ENCODE measurements at regions not wholly inside any gene's neighbourhood (a gene's known extent, or its start where the extent isn't known, plus 50 kb on each side); places are given as distances from the start of the nearest gene placed in this dataset.

DNA sequence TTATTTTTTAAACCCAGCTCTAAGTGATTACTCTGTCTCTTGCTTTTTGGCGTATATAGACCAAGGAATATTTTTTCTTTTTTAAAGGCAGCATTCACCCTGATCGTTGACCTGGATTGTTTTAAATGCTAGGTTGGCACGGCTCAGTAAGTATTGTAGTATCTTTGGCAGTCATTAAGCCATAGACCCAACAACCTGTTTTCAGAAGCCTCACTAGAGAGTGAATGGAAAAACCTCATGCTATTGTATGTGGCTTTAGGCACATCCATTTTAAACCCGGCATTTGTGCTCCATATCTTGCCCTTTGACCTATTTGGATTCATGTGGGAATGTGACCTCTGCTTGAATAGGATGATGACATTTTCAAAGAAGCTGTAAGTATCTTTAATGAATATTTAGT is 183.9 kb downstream of the SNCA start:
- Histone ChIP-seq H3K9me1 (ENCODE audit: control insufficient read depth, insufficient read depth, low read length) (no peaks in the 10 kb centered on the region), H3K36me3 (ENCODE audit: control insufficient read depth, insufficient read depth, low read length) (no peaks in the 10 kb centered on the region), H3K4me2 (ENCODE audit: insufficient read depth, low read length) (no peak overlapping the region), H3K27ac (ENCODE audit: extremely low read depth, low read depth, low read length) (no peak overlapping the region), H3K79me2 (ENCODE audit: control insufficient read depth, insufficient read depth, low read length) (no peaks in the 10 kb centered on the region), H2AFZ (ENCODE audit: low read depth, low read length) (no peak overlapping the region), H3K9ac (ENCODE audit: insufficient read depth in 1 of 2, low read depth in 2 of 2, low read length in 2 of 2) (no peak overlapping the region), H3K4me3 (no peak overlapping the region), H3K4me1 (replicated peaks in 1 of 2; ENCODE audit: control insufficient read depth in 2 of 2, insufficient read depth in 2 of 2, low read length in 2 of 2) (no peaks in the 10 kb centered on the region), H3K27me3 (ENCODE audit: control insufficient read depth in 2 of 2, insufficient read depth in 2 of 2, low read length in 2 of 2) (no peaks in the 10 kb centered on the region), H3K9me3 (replicated peaks; ENCODE audit: control insufficient read depth, insufficient read depth, low read depth, low read length) (no peaks in the 10 kb centered on the region), H4K20me1 (replicated peaks; ENCODE audit: control insufficient read depth, insufficient read depth, low read length) (no peaks in the 10 kb centered on the region)
- in situ Hi-C loops (cut with MboI) = no loop called here
- ATAC-seq = no peak
- 4% methylated on average over 4 of the region's 4 CpGs for WGBS (ENCODE audit: insufficient coverage, low coverage, missing lambda C conversion rate)
- BruUV-seq (replicated peaks) = no TSS peak
- intact Hi-C loops (cut with micrococcal nuclease) = no loop called here
- POLR2A ChIA-PET = no interaction called here
- DNase-seq (ENCODE audit: extremely low read depth in 1 of 4, low spot score in 3 of 4) = no peak
- CTCF ChIA-PET (ENCODE audit: low intra/inter-chr PET ratio) = no interaction called here
- FAIRE-seq = no peak
- TF ChIP-seq BHLHE40 (IDR thresholded peaks at IDR 0.05; ENCODE audit: low read length) (no peak), ZNF12 (CRISPR knock-in tag; IDR thresholded peaks at IDR 0.05) (no peak)

- in situ Hi-C loops (cut with MboI) = no loop called here
- H3K9ac ChIP-seq (ENCODE audit: insufficient read depth in 1 of 2, low read depth in 2 of 2, low read length in 2 of 2) = no peak overlapping the region
- no TSS peak for BruUV-seq (replicated peaks)
- no peaks in the 10 kb centered on the region for H3K9me1 ChIP-seq (ENCODE audit: control insufficient read depth, insufficient read depth, low read length)
- ATAC-seq (no peak), DNase-seq (ENCODE audit: extremely low read depth in 1 of 4, low spot score in 3 of 4) (no peak), FAIRE-seq (no peak)
- H3K4me1 ChIP-seq (replicated peaks in 1 of 2; ENCODE audit: control insufficient read depth in 2 of 2, insufficient read depth in 2 of 2, low read length in 2 of 2) = no peaks in the 10 kb centered on the region
- 0% methylated on average over 1 of the region's 1 CpG for WGBS (ENCODE audit: insufficient coverage, low coverage, missing lambda C conversion rate)
- H4K20me1 ChIP-seq (replicated peaks; ENCODE audit: control insufficient read depth, insufficient read depth, low read length) = no peaks in the 10 kb centered on the region
- ChIA-PET POLR2A (no interaction called here), CTCF (ENCODE audit: low intra/inter-chr PET ratio) (no interaction called here)
- H3K79me2 ChIP-seq (ENCODE audit: control insufficient read depth, insufficient read depth, low read length) = no peaks in the 10 kb centered on the region
- H3K27ac ChIP-seq (ENCODE audit: extremely low read depth, low read depth, low read length) = no peak overlapping the region
- TF ChIP-seq POLR3G (IDR thresholded peaks at IDR 0.05; ENCODE audit: extremely low read depth, insufficient read length, insufficient replicate concordance) = no peak
- no peak for TF ChIP-seq ZNF121 (CRISPR knock-in tag; conservative IDR thresholded peaks at IDR 0.05)
- TF ChIP-seq HNRNPK (IDR thresholded peaks at IDR 0.05; ENCODE audit: low read depth, low read length, poor library complexity, severe bottlenecking) = no peak
- no peak for TF ChIP-seq MTA2 (IDR thresholded peaks at IDR 0.05; ENCODE audit: low read depth)
- TF ChIP-seq MEF2D (tag; conservative IDR thresholded peaks at IDR 0.05; ENCODE audit: low read depth) = no peak
- no peak for TF ChIP-seq POLR3A (IDR thresholded peaks at IDR 0.05; ENCODE audit: borderline replicate concordance, extremely low read depth, insufficient read depth, insufficient read length)
- TF ChIP-seq KAT8 (IDR thresholded peaks at IDR 0.05; ENCODE audit: low read depth) = no peak
- TF ChIP-seq, protein P1, sequence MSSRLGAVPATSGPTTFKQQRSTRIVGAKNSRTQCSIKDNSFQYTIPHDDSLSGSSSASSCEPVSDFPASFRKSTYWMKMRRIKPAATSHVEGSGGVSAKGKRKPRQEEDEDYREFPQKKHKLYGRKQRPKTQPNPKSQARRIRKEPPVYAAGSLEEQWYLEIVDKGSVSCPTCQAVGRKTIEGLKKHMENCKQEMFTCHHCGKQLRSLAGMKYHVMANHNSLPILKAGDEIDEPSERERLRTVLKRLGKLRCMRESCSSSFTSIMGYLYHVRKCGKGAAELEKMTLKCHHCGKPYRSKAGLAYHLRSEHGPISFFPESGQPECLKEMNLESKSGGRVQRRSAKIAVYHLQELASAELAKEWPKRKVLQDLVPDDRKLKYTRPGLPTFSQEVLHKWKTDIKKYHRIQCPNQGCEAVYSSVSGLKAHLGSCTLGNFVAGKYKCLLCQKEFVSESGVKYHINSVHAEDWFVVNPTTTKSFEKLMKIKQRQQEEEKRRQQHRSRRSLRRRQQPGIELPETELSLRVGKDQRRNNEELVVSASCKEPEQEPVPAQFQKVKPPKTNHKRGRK (tag; IDR thresholded peaks at IDR 0.05) = no peak
- no peak for TF ChIP-seq HIVEP1 (CRISPR knock-in tag; IDR thresholded peaks at IDR 0.05)
- no peak for TF ChIP-seq NELFE (IDR thresholded peaks at IDR 0.05; ENCODE audit: insufficient read depth, insufficient read length)
- TF ChIP-seq JUND (IDR thresholded peaks at IDR 0.05; ENCODE audit: borderline replicate concordance, low read depth, low read length) = no peak
- no peak for TF ChIP-seq JUND (tag; IDR thresholded peaks at IDR 0.05; ENCODE audit: borderline replicate concordance, low read depth, low read length)
- no peak for TF ChIP-seq HDAC2 (IDR thresholded peaks at IDR 0.05)
- TF ChIP-seq TCF7 (IDR thresholded peaks at IDR 0.05; ENCODE audit: borderline replicate concordance) = no peak
- no peaks in the 10 kb centered on the region for H3K36me3 ChIP-seq (ENCODE audit: control insufficient read depth, insufficient read depth, low read length)
- no peak overlapping the region for H3K4me2 ChIP-seq (ENCODE audit: insufficient read depth, low read length)
- no peaks in the 10 kb centered on the region for H3K27me3 ChIP-seq (ENCODE audit: control insufficient read depth in 2 of 2, insufficient read depth in 2 of 2, low read length in 2 of 2)
- no peaks in the 10 kb centered on the region for H3K9me3 ChIP-seq (replicated peaks; ENCODE audit: control insufficient read depth, insufficient read depth, low read depth, low read length)
- intact Hi-C loops (cut with micrococcal nuclease) = no loop called here
- H3K4me3 ChIP-seq = no peak overlapping the region
- no peak overlapping the region for H2AFZ ChIP-seq (ENCODE audit: low read depth, low read length)
Measured at GRCh38 chr4:89645482-89645881, 191.5 kb downstream of the SNCA start.
